ENCODE measurements at regions not wholly inside any gene's neighbourhood (a gene's known extent, or its start where the extent isn't known, plus 50 kb on each side); places are given as distances from the start of the nearest gene placed in this dataset.

DNA sequence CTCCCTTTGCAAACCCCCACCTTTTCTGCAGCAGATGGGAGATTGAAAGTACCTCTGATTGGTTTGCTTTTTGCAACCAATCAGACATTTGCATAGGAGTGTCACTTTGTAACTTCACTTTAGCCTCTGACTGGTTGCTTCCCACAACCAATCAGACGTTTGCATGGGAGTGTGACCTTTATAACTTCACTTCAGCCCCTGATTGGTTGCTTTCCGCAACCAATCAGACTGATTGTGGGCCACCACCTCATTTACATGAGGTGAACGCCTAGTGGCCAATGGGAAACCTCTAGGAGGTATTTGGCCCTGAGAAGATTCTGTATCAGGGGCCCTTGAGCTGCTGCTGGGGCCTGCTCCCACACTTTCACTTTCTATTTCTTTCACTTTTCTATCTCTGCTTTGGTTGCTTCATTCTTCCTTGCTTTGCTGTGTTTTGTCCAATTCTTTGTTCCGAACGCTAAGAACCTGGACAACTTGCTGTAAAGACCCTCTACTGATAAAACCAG is 106.0 kb upstream of the PRICKLE1 start:
- H4K20me1 ChIP-seq (ENCODE audit: insufficient read depth, low read length) = no peaks in the 10 kb centered on the region
- no peak overlapping the region for H3K27ac ChIP-seq (ENCODE audit: low read depth, low read length)
- H3K4me3 ChIP-seq (ENCODE audit: insufficient read depth, low read depth, low read length) = no peak overlapping the region
- Mint-ChIP-seq H3K27ac (ENCODE audit: unreplicated experiment) (no peak overlapping the region), H3K4me1 (ENCODE audit: low read depth, unreplicated experiment) (peaks cover 12% of the 10 kb centered on the region), H3K4me3 (ENCODE audit: unreplicated experiment) (no peak overlapping the region), H3K27me3 (ENCODE audit: low read depth, unreplicated experiment) (no peaks in the 10 kb centered on the region), H3K9me3 (ENCODE audit: unreplicated experiment) (peaks cover 7% of the 10 kb centered on the region), H3K36me3 (ENCODE audit: low read depth, unreplicated experiment) (no peaks in the 10 kb centered on the region)
- H3K4me1 ChIP-seq (ENCODE audit: insufficient read depth, low read length) = no peaks in the 10 kb centered on the region
- no peaks in the 10 kb centered on the region for H3K27me3 ChIP-seq (ENCODE audit: insufficient read depth, low read length)
- H3K4me2 ChIP-seq (ENCODE audit: low read length) = no peak overlapping the region
- H3K9ac ChIP-seq (ENCODE audit: low read length) = no peak overlapping the region
- FAIRE-seq = no peak
- no peaks in the 10 kb centered on the region for H3K79me2 ChIP-seq (ENCODE audit: insufficient read depth, low read length)
- no peak for TF ChIP-seq EZH2 (IDR thresholded peaks at IDR 0.05; ENCODE audit: insufficient read depth, low read length)
- TF ChIP-seq CTCF (IDR thresholded peaks at IDR 0.05; ENCODE audit: insufficient read depth, low read depth, low read length) = no peak
- no peaks in the 10 kb centered on the region for H3K9me3 ChIP-seq (ENCODE audit: insufficient read depth, low read depth, low read length)
- no peak for DNase-seq (ENCODE audit: low read depth)
- H3K36me3 ChIP-seq (ENCODE audit: insufficient read depth, low read length) = no peaks in the 10 kb centered on the region
- no peak overlapping the region for H2AFZ ChIP-seq (ENCODE audit: low read depth, low read length)

DNA sequence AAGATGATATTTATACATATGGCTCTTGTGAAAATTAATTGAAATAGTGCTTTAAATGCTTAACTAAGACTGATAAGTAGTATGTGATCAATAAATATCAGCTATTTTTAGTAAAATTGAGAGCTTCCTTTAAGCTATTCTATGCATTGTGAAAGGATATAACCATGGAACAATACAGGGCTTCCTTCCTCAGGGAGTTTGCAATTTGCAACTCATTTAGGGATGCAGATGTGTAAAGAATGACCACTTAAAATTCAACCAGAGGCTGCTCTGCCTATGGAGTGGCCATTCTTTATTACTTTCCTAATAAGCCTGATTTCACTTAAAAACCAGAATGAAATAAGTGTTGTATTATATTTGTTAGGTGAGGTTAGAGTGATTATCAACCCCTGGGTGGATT is 103.2 kb upstream of the PRICKLE1 start:
- Histone ChIP-seq H3K27me3 (ENCODE audit: insufficient read depth, low read length) (no peaks in the 10 kb centered on the region), H4K20me1 (ENCODE audit: insufficient read depth, low read length) (no peaks in the 10 kb centered on the region), H3K79me2 (ENCODE audit: insufficient read depth, low read length) (no peaks in the 10 kb centered on the region), H3K9ac (ENCODE audit: low read length) (no peak overlapping the region), H3K27ac (ENCODE audit: low read depth, low read length) (no peak overlapping the region), H3K4me1 (ENCODE audit: insufficient read depth, low read length) (no peaks in the 10 kb centered on the region), H3K36me3 (ENCODE audit: insufficient read depth, low read length) (no peaks in the 10 kb centered on the region), H3K4me3 (ENCODE audit: insufficient read depth, low read depth, low read length) (no peak overlapping the region), H2AFZ (ENCODE audit: low read depth, low read length) (no peak overlapping the region), H3K4me2 (ENCODE audit: low read length) (no peak overlapping the region), H3K9me3 (ENCODE audit: insufficient read depth, low read depth, low read length) (no peaks in the 10 kb centered on the region)
- no peak for TF ChIP-seq EZH2 (IDR thresholded peaks at IDR 0.05; ENCODE audit: insufficient read depth, low read length)
- TF ChIP-seq CTCF (IDR thresholded peaks at IDR 0.05; ENCODE audit: insufficient read depth, low read depth, low read length) = no peak
- no peak overlapping the region for H3K27ac Mint-ChIP-seq (ENCODE audit: unreplicated experiment)
- no peak overlapping the region for H3K4me3 Mint-ChIP-seq (ENCODE audit: unreplicated experiment)
- peaks cover 15% of the 10 kb centered on the region for H3K4me1 Mint-ChIP-seq (ENCODE audit: low read depth, unreplicated experiment)
- FAIRE-seq = no peak
- H3K27me3 Mint-ChIP-seq (ENCODE audit: low read depth, unreplicated experiment) = no peaks in the 10 kb centered on the region
- no peak for DNase-seq (ENCODE audit: low read depth)
- H3K36me3 Mint-ChIP-seq (ENCODE audit: low read depth, unreplicated experiment) = no peaks in the 10 kb centered on the region
- H3K9me3 Mint-ChIP-seq (ENCODE audit: unreplicated experiment) = peaks cover 14% of the 10 kb centered on the region

- Histone ChIP-seq H3K27ac (ENCODE audit: low read depth, low read length) (no peak overlapping the region), H3K27me3 (ENCODE audit: insufficient read depth, low read length) (no peaks in the 10 kb centered on the region), H3K4me1 (ENCODE audit: insufficient read depth, low read length) (no peaks in the 10 kb centered on the region), H4K20me1 (ENCODE audit: insufficient read depth, low read length) (no peaks in the 10 kb centered on the region), H3K79me2 (ENCODE audit: insufficient read depth, low read length) (no peaks in the 10 kb centered on the region), H3K9ac (ENCODE audit: low read length) (no peak overlapping the region), H3K36me3 (ENCODE audit: insufficient read depth, low read length) (no peaks in the 10 kb centered on the region), H3K4me3 (ENCODE audit: insufficient read depth, low read depth, low read length) (no peak overlapping the region), H3K4me2 (ENCODE audit: low read length) (no peak overlapping the region), H3K9me3 (ENCODE audit: insufficient read depth, low read depth, low read length) (no peaks in the 10 kb centered on the region), H2AFZ (ENCODE audit: low read depth, low read length) (no peak overlapping the region)
- Mint-ChIP-seq H3K4me1 (ENCODE audit: low read depth, unreplicated experiment) (peaks cover 15% of the 10 kb centered on the region), H3K4me3 (ENCODE audit: unreplicated experiment) (no peak overlapping the region), H3K27me3 (ENCODE audit: low read depth, unreplicated experiment) (no peaks in the 10 kb centered on the region), H3K36me3 (ENCODE audit: low read depth, unreplicated experiment) (no peaks in the 10 kb centered on the region), H3K27ac (ENCODE audit: unreplicated experiment) (no peak overlapping the region), H3K9me3 (ENCODE audit: unreplicated experiment) (peaks cover 14% of the 10 kb centered on the region)
- DNase-seq (ENCODE audit: low read depth) (no peak), FAIRE-seq (no peak)
- no peak for TF ChIP-seq CTCF (IDR thresholded peaks at IDR 0.05; ENCODE audit: insufficient read depth, low read depth, low read length)
- no peak for TF ChIP-seq EZH2 (IDR thresholded peaks at IDR 0.05; ENCODE audit: insufficient read depth, low read length)
Observed at GRCh38 chr12:42691991-42692557, 102.5 kb upstream of the PRICKLE1 start.
